NCI-H2081 (cell line): ENCODE measurements at regions not wholly inside any gene's neighbourhood (a gene's known extent, or its start where the extent isn't known, plus 50 kb on each side); places are given as distances from the start of the nearest gene placed in this dataset.

Experiments used
- DNase-seq, 2 experiments: peaks; one replicate each; lab custom pipeline; 2025; lab: John Stamatoyannopoulos, UW

DNA sequence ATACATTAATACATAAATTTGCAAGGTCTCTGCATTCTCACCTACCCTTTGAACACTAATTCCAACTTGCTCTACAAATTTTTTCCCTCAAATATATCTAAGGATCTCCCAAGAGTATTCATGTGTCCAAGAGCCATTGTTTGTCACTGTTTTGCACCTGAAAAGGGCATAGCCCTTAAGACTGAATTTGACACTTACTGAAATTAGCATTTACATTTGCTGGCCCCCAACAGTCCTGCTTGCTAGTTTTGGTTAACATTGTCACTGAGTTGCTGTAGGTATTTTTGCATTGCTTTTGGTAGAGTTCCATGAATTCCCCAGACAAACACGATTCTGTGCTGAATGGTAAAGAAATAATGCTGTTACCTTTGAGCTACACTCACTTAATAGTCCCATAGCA, 57.3 kb downstream of the KCNA4 start:
- DNase-seq = no peak

DNA sequence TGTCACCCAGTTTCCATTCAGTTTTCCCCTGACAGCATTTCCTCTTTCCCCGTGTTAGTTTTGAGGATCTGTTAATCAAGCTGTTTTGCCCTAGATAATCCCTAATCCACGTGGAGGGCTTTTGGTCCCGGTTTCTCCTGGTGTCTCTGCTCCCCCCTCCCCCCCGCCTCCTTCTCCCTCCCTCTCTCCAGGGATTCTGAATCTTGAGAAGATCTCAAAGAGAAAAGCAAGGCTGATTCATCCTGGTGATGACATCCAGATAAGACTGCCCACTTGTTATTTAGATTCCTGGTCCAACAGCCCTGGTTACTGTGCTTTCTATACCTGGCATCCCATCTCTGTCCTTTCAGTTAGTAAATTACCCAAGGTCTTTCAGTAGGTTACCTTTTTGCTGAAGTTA, 59.4 kb downstream of the KCNA4 start:
- no peak for DNase-seq

DNA sequence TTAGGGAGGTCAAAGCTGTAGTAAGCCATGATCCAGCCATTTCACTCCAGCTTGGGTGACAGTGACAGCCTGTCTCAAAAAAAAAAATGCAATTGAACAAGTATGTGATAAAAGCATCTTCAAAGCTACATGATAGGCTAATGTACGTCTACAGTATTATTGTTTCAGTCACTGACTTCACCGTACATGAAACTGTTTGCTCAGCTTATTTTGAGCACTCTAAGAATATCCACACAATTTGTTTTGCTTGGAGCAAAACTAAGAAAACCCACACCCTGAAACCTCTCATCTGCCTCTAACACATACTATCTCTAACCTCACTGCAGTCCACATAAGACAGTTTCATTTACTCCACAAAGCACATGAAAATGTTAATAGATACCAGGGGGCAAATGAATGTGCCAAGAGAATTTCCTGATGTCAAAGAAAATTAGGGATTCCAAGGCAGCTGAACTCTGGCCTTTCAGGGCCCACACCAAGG, 60.7 kb downstream of the KCNA4 start:
- no peak for DNase-seq

DNA sequence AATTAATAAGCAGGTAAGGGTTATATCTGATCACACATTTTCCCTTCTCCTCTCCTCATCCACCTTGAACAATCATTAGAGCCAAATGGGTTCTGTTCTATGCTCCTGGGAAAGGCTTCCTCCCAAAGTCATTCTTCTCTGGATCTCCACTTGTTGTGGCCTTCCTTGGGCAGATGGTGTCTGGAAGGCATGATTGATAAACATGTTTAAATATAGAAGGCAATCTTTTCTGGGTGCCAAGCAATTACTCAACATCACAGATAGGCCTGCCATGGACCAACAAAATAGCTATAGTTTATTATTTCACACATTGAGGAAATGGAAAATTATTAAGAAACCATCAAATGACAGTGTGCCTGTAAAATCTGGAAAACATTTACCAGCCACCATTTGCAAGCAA, 73.5 kb downstream of the KCNA4 start:
- no peak for DNase-seq

DNA sequence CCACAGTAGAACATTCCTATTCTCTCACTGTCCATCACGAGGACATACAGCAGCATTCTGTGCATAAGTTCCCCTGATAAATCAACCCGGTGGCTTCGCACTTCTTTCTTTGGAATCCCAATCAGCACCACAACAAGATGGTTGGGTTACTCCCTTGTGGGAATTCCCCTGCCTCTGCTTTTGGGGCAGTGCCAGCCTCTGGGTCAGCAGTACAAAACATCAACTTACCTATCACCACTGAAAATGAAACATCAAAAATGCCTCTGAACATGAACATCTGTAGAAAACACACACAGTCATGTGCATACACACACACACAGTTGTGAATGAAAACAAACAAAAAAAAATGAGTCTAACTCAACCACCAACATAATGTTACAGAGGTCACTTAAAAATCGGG, 79.3 kb downstream of the KCNA4 start:
- DNase-seq = no peak

DNA sequence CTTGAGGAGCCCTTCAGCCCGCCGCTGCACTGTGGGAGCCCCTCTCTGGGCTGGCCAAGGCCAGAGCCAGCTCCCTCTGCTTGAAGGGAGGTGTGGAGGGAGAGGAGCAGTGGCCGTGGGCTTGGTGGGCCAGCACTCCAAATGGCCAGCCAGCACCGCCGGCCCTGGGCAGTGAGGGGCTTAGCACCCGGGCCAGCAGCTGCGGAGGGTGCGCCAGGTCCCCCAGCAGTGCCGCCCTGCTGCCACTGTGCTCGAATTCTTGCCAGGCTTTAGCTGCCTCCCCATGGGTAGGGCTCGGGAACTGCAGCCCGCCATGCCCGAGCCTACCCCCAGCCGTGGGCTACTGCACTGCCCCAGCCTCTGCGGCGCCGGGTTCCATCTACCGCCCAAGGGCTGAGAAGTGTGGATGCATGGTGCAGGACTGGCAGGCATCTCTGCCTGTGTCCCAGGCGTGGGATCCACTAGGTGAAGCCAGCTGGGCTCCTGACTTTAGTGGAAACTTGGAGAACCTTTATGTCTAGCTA, 82.7 kb downstream of the KCNA4 start:
- DNase-seq = no peak

DNA sequence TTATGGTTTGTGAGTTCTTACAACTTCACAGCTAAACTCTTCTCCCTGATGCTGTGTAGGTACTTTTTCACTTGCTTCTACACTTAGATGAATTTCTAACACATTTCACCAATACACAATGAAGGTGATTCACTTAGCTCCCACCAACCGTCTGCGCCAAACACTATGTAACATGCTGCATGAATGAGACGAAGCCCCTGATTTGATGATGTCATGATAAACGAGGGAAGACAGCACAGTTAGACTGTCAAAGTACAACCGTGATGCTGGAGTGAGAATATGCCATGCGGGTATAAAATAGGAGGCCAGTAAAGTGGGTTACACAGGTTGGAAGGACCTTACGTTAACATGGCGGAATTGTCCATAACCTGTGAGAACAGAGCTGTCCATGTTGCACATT, 100.8 kb downstream of the KCNA4 start:
- DNase-seq = no peak

DNA sequence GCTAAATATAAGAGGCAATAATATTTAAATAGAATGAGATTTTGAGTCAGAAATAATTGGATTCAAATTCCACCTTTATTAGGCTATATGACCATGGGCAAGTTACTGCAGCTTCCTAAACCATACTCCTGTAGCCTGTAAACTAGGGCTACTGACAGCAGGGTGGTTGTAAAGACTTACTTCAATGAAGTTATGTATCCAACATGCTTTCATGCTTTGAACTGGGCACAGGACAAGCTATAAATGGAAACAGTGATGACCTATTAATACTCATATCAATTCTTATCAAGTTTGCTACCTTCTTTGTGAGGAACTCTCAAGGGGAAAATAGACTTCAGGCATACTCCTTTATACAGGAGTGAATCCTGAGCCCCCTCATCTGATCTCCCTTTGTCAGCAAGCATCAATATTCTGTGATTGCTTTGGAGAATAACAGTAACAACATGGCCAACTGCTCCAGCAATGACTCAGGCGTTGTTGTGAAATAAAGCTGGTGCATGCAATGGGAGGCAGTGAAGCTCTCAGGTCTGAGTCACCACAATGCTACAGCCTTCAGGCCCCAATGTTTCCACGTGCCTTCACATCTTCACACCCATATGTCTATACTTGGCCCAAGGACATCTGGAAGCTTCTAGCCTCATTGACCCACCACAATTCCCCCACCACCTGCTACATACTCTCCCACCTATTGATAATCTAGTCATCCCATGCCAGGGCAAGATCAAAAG, 102.5 kb downstream of the KCNA4 start:
- no peak for DNase-seq

DNA sequence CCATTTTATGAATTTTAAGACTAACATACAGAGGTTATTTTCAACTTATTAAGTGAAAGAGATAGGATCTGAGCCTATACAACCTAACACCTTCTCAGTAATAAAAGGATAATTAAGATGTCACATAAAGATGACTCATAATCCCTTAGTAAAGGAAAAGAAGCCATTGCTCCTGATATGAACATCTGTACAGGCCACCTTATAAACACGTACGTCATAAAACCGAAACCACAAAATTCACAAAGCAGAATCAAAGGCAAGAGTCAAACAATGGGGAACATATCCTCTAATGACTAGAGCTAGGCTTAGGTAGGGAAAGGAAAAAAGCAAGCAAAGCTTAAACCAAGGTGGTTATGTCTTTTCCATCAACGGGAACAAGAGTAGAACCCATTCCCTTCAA, 103.5 kb downstream of the KCNA4 start:
- no peak for DNase-seq

DNA sequence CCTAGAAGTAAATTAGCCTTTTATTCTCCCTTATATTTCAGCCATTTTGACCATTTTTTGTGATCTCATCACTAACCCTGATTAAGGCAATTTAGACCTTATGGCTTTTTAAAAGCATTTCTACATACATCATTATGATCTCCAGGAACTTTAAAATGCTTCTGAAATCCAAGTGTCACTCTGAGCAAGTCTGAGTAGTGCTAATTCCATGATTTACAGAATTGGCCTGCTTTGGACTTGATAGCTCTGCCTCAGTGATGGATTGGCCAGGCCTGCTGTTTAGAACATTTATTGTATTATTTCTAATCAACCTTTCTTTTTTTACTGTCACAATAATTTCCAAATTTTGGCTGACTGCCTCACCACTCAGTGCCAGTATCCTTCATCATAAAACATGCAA, 116.4 kb downstream of the KCNA4 start:
- DNase-seq = no peak

DNA sequence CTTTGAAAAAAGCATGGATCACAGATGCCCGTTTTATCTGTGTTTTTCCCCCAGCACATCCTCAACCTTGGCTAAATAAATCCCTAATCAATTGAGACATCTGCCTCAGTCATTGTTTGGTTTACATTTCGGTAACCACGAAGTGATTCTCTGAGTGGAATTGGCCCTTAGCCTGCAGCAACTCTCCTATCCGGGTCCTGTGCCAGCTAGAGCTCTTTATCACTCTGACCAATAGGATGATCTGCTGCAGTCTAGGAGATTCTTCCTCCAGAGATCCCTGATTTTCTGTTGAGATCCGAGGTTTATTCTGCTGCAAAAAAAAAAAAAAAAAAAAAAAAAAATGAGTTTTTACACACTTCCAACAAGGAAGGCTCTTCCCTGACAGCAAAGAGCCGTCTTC, 137.3 kb downstream of the KCNA4 start:
- peak; percentile 1 to 28 for DNase-seq

DNA sequence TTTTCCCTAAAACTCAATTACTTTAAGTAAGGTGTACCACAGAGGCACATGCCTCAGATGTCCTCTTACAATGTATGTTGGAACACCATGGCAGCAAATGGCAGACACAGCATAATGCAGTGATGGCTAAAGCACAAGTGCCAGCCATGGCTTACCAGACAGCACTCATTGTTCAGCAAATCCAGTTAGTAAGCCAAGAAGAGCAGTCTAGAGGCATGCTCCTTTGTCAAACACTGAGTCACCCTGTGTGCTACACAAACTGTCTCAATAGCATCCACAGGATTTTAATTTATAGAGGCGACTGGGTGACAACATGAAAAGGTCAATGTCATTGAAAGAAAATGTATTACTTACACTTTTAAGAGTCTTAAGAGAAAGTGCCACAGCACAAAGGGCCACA, 140.6 kb downstream of the KCNA4 start:
- DNase-seq = no peak

DNA sequence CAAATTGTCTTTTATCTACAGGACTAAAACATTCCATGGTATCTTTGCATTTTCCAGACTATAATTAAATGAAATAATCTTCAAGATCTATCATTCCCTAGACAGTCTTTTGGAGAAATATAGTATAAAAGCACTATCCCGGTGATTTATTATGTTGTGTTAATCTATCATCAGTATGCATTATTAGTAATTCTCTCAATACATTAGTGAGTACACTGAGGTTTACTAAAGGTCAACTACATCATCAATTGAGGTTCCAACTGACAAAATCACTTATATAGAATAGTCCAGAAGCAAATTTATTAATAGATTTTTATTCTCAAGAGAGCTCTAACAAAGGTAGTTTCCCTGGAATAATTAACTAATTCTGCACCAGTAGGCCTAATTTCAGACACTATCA, 169.6 kb downstream of the KCNA4 start:
- no peak for DNase-seq

DNA sequence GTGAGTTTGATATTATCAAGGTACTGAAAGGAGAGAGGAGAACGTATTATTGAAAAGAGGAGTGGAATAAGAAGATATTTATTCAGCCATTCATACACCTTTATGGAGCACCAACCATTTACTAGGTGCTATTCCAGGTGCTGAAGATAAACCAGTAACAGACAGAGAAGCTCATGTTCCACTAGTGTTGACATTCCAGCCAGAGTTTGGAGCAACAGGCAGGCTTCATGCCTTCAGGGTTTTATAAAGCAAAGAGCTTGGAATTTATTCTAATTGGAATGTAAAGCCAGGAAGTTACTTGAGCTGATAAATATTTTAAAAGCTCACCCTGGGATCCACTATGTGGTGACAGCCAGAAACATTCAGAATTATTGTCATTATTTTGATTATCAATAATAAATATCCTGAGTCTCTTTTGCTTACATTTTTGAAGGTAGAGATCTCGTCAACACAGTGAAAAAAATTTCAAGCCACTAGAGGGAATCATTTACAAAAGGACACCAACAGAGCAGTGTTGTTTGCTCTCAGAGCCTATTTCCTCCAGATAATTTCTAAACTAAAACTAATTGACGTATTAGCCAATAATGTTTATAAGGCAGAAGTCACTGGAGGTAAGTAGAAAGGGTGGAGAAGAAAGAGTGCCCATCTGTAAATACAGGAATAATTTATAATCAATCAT, 172.0 kb downstream of the KCNA4 start:
- no peak for DNase-seq

DNA sequence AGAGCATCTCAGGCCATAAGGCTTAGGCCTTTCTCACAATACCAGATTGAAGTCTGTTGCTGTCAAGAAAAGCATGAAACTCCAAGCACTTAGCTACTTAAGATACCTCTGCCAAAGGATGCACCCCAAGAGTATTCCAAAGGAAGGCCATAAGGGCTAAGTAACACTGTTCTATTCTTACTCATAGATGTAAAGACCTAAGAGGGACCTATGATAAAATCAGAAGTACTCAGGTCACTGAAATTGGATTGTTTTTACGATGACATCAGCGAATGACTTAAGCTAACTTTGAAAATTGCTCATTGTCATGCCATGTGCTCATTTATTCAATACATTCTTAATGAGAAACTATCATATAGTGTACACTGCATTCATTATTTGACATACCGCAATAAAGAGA, 172.8 kb downstream of the KCNA4 start:
- DNase-seq = no peak

DNA sequence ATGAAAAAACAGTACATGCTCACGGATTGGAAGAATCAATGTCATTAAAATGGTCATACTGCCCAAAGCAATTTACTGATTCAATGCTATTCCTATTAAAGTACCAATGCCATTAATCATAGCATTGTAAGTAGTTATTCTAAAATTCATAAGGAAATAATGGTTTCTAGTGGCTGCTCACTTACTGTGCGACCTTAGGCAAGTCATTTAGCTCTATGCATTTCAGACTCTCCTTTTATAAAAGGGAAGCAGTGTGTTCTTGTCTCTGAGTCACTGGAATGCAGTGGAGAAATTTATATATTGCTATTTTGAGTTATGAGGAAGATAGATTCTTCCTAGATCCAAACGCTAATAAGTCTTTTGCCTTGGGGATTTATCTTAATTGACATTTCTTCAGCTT, 174.8 kb downstream of the KCNA4 start:
- no peak for DNase-seq

DNA sequence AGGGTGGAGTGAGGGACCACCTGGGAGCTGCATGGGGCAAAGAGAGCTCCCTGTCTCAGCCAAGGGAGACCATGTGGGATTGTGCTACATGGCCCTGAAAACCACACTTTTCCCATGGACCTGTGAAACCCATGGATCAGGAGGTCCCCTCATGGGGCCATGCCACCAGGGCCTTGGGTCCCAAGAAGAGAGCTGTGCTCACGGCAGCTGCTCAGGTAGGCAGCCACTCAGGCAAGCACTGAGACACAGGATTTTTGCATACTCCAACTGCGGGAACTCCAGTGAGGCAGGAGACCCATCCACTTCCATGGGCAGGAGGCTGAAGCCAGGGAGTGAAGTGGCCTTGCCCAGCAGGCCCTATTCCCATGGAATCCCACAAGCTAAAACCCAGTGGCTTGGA, 190.0 kb downstream of the KCNA4 start:
- no peak for DNase-seq

DNA sequence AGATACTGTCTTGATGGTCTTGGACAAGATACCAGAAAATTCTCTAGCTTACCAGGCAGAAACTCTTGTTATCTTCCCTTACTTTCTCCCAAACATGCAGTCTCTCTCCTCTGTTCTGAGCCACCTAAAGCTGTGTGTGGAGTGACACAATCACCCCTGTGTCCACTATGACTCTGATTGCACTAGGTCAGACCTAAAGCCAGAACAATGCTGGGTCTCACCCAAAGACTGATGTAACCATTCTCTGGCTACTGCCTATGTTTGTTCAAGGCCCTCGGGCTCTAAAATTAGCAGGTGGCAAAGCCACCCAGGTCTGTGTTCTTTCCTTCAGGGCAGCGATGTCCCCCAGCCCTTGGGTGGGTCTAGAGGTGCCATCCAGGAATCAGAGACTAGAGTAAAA, 200.5 kb downstream of the KCNA4 start:
- DNase-seq = no peak

DNA sequence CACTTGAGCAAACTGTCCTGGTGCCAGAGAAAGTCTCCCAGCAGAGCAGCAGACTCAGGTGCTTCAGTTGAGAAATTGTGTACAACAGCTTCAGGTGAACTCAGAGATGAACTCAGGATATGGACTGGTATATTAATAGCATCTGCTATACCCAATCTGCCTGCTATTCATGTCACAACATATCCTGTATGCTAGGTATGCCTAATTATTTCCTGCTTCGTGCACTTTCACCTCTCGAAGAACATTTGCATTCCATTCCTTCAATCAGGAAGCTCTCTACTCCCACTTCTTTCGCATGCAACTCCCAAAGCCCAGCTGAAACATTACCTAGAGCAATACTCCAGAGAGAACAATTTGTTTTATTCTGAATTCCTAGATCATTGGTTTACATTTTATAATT, 207.7 kb downstream of the KCNA4 start:
- DNase-seq = no peak

DNA sequence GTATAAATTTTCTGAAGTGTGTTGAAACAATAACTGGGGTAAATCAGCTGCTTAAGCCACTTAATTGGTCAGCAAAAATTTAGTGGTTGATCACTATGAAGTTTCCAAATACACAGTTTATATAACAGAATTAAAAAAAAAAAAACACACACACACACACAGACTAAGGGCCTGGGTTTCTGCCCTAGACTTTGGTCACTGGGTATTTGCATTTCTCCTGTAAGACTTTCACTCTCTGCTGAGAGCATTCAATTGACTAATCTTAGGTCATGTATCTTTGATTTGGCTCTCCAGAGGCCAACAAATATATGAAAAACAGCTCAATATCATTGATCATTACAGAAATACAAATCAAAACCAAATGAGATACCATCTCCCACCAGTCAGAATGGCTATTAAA, 214.3 kb downstream of the KCNA4 start:
- no peak for DNase-seq

DNA sequence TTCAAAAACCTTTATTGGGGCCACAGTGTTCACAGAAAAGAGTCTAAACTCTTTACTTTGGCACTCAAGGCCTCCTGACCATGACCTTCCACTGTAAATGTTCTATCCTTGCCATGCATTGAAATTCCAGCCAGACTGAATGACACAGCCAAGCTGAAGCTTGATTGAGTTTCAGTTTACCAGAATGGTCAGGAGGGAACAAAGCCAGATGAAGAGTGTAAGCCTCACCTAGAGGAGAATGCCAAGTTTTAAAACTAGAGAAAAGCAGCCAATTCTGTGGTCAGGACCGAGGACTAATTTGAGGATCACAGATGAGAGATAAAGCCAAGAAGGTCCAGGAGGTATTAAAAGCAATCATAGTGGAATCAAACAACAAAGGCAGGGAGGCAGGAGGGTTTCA, 215.3 kb downstream of the KCNA4 start:
- no peak for DNase-seq

DNA sequence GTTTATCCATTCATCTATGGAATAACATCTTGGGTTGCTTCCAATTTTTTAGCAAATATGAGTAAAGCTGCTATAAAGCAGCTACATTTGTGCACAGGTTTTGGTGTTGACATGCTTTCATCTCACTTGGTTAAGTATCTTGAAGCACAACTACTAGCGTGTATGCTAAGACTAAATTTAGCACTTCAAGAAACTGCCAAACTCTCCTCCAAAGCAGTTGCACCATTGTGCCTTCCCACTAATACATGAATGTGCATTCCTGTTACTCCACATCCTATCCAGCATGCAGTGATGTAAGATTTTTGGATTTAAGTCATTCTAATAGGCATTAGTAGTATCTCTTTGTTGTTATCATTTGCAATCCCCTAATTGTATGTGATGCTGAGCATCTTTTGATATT, 230.7 kb downstream of the KCNA4 start:
- DNase-seq = no peak

DNA sequence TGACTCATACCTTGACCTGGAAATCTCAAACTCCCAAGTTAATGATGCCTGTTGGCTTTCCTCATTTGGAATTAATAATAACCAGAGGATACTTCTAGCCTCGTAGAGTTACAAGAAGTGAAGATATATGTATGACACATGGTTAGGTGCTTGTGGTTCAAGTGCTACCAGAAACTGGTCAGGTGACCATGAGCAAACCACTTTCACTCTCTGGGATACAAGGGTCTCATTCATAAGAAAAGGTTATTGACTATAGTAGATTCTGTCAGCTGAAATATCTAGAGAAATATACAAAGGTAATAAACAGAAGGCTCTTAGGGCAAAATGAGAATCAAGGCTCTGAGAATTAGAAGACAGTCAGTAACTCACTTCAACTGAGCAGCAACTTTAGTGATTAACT, 233.3 kb downstream of the KCNA4 start:
- DNase-seq = no peak

DNA sequence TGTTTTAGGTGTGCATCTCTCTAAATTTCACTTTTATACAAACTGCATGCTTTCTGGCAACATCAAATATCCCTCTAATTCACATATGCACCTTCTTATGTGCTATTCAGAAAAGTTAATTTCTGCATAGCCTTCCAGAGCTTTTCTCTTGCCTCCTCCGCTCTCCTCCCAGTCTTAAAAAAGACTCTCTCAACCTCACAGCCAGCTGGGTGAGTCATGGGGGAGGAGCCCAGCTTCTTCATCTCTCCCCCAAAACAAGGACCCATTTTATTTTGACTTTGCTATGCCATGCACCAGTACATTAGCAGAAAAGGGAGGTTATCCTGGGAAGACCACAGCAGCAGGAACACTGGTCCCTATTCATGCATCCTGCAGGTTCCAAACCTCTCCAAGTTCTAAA, 234.4 kb downstream of the KCNA4 start:
- DNase-seq = no peak
